BLaER1 treated with 17β-estradiol and CSF1 and Interleukin-3, amounts not matched to agents 10 nM and 100 nM (cell line): ENCODE measurements at regions not wholly inside any gene's neighbourhood (a gene's known extent, or its start where the extent isn't known, plus 50 kb on each side); places are given as distances from the start of the nearest gene placed in this dataset.

Source experiments
- H3K27ac ChIP-seq, 11 experiments: shearing (Covaris generic); formaldehyde crosslinking; 2 replicates each; pipeline ENCODE4 v1.8.1; 2022
- H3K27me3 ChIP-seq, 11 experiments: shearing (Covaris generic); formaldehyde crosslinking; 2 replicates each; pipeline ENCODE4 v1.8.1; 2022
- H3K36me3 ChIP-seq, 11 experiments: shearing (Covaris generic); formaldehyde crosslinking; 2 replicates each; pipeline ENCODE4 v1.8.1; 2022
- H3K4me1 ChIP-seq, 10 experiments: shearing (Covaris generic); formaldehyde crosslinking; 2 replicates each; pipeline ENCODE4 v1.8.1; 2022
- H3K4me2 ChIP-seq, 11 experiments: shearing (Covaris generic); formaldehyde crosslinking; 2 replicates each; pipeline ENCODE4 v1.8.1; 2022
- H3K4me3 ChIP-seq, 10 experiments: shearing (Covaris generic); formaldehyde crosslinking; 2 replicates each; pipeline ENCODE4 v1.8.1; 2022
- H3K9ac ChIP-seq, 11 experiments: shearing (Covaris generic); formaldehyde crosslinking; 2 replicates each; pipeline ENCODE4 v1.8.1; 2022
- H3K9me3 ChIP-seq, 11 experiments: shearing (Covaris generic); formaldehyde crosslinking; replicated peaks in 1 of 11; 2 replicates each; pipeline ENCODE4 v1.8.1; 2022
- H4K20me1 ChIP-seq, 11 experiments: shearing (Covaris generic); formaldehyde crosslinking; 2 replicates each; pipeline ENCODE4 v1.8.1; 2022
- Cebpa-rat ChIP-seq, 11 experiments: shearing (Covaris generic); IDR thresholded peaks; 2 replicates each; pipeline ENCODE4 v1.8.1; 2022

GRCh38 chr1:193960040-193960439 lies 773.6 kb upstream of the B3GALT2 start:
- no peaks in the 10 kb centered on the region for H3K27me3 ChIP-seq
- no peak overlapping the region for H3K27ac ChIP-seq
- H3K9me3 ChIP-seq = no peaks in the 10 kb centered on the region; a peak in 1 of 22 replicates
- no peak overlapping the region for H3K9ac ChIP-seq
- no peak overlapping the region for H3K4me3 ChIP-seq
- no peaks in the 10 kb centered on the region for H3K4me1 ChIP-seq
- no peak for TF ChIP-seq Cebpa-rat (IDR thresholded peaks at IDR 0.05)
- H4K20me1 ChIP-seq = no peaks in the 10 kb centered on the region
- H3K36me3 ChIP-seq = no peaks in the 10 kb centered on the region
- no peak overlapping the region for H3K4me2 ChIP-seq

GRCh38 chr1:193957556-193958095 lies 771.2 kb upstream of the B3GALT2 start:
- Histone ChIP-seq H3K27ac (no peak overlapping the region), H3K4me3 (no peak overlapping the region), H3K4me2 (no peak overlapping the region), H4K20me1 (no peaks in the 10 kb centered on the region), H3K36me3 (no peaks in the 10 kb centered on the region), H3K27me3 (no peaks in the 10 kb centered on the region), H3K9me3 (no peaks in the 10 kb centered on the region; a peak in 1 of 22 replicates), H3K4me1 (no peaks in the 10 kb centered on the region), H3K9ac (no peak overlapping the region)
- TF ChIP-seq Cebpa-rat (IDR thresholded peaks at IDR 0.05) = no peak

GRCh38 chr1:193952778-193953374 lies 766.5 kb upstream of the B3GALT2 start:
- no peak overlapping the region for H3K9ac ChIP-seq
- H3K27ac ChIP-seq = no peak overlapping the region
- no peaks in the 10 kb centered on the region for H3K4me1 ChIP-seq
- no peaks in the 10 kb centered on the region for H4K20me1 ChIP-seq
- H3K9me3 ChIP-seq = no peaks in the 10 kb centered on the region; a peak in 1 of 22 replicates
- H3K27me3 ChIP-seq = no peaks in the 10 kb centered on the region
- no peak overlapping the region for H3K4me3 ChIP-seq
- TF ChIP-seq Cebpa-rat (IDR thresholded peaks at IDR 0.05) = no peak
- no peaks in the 10 kb centered on the region for H3K36me3 ChIP-seq
- no peak overlapping the region for H3K4me2 ChIP-seq

GRCh38 chr1:193951984-193952383 lies 765.6 kb upstream of the B3GALT2 start:
- no peak overlapping the region for H3K9ac ChIP-seq
- H3K4me2 ChIP-seq = no peak overlapping the region
- TF ChIP-seq Cebpa-rat (IDR thresholded peaks at IDR 0.05) = no peak
- H3K27me3 ChIP-seq = no peaks in the 10 kb centered on the region
- H3K27ac ChIP-seq = no peak overlapping the region
- no peaks in the 10 kb centered on the region for H3K36me3 ChIP-seq
- H3K9me3 ChIP-seq = no peaks in the 10 kb centered on the region
- H4K20me1 ChIP-seq = no peaks in the 10 kb centered on the region
- no peak overlapping the region for H3K4me3 ChIP-seq
- no peaks in the 10 kb centered on the region for H3K4me1 ChIP-seq

GRCh38 chr1:193944454-193944853 lies 758.0 kb upstream of the B3GALT2 start:
- H3K4me1 ChIP-seq = no peaks in the 10 kb centered on the region
- no peak for TF ChIP-seq Cebpa-rat (IDR thresholded peaks at IDR 0.05)
- H4K20me1 ChIP-seq = no peaks in the 10 kb centered on the region
- no peaks in the 10 kb centered on the region for H3K27me3 ChIP-seq
- H3K36me3 ChIP-seq = no peaks in the 10 kb centered on the region
- no peak overlapping the region for H3K4me2 ChIP-seq
- no peak overlapping the region for H3K9ac ChIP-seq
- no peaks in the 10 kb centered on the region for H3K9me3 ChIP-seq
- H3K27ac ChIP-seq = no peak overlapping the region
- H3K4me3 ChIP-seq = no peak overlapping the region

- no peak overlapping the region for H3K9ac ChIP-seq
- no peak overlapping the region for H3K4me2 ChIP-seq
- no peak for TF ChIP-seq Cebpa-rat (IDR thresholded peaks at IDR 0.05)
- H4K20me1 ChIP-seq = no peaks in the 10 kb centered on the region
- no peak overlapping the region for H3K27ac ChIP-seq
- no peaks in the 10 kb centered on the region for H3K9me3 ChIP-seq
- H3K36me3 ChIP-seq = no peaks in the 10 kb centered on the region
- H3K27me3 ChIP-seq = no peaks in the 10 kb centered on the region
- H3K4me1 ChIP-seq = no peaks in the 10 kb centered on the region
- no peak overlapping the region for H3K4me3 ChIP-seq
Observed at GRCh38 chr1:193940176-193940575, 753.8 kb upstream of the B3GALT2 start.

GRCh38 chr1:193939585-193939984 lies 753.2 kb upstream of the B3GALT2 start:
- H3K36me3 ChIP-seq = no peaks in the 10 kb centered on the region
- no peak overlapping the region for H3K4me2 ChIP-seq
- no peaks in the 10 kb centered on the region for H3K4me1 ChIP-seq

GRCh38 chr1:193937308-193937707 lies 750.9 kb upstream of the B3GALT2 start:
- Histone ChIP-seq H3K4me3 (no peak overlapping the region), H3K27me3 (no peaks in the 10 kb centered on the region), H3K4me1 (no peaks in the 10 kb centered on the region), H3K4me2 (no peak overlapping the region), H3K27ac (no peak overlapping the region), H3K9ac (no peak overlapping the region), H3K36me3 (no peaks in the 10 kb centered on the region), H4K20me1 (no peaks in the 10 kb centered on the region), H3K9me3 (no peaks in the 10 kb centered on the region)
- TF ChIP-seq Cebpa-rat (IDR thresholded peaks at IDR 0.05) = no peak

More at GRCh38 chr1:193939585-193939984, 753.2 kb upstream of the B3GALT2 start:
- Histone ChIP-seq H3K27ac (no peak overlapping the region), H3K9ac (no peak overlapping the region), H3K27me3 (no peaks in the 10 kb centered on the region), H3K4me3 (no peak overlapping the region), H4K20me1 (no peaks in the 10 kb centered on the region), H3K9me3 (no peaks in the 10 kb centered on the region)
- TF ChIP-seq Cebpa-rat (IDR thresholded peaks at IDR 0.05) = no peak

GRCh38 chr1:193932979-193933378 lies 746.6 kb upstream of the B3GALT2 start:
- TF ChIP-seq Cebpa-rat (IDR thresholded peaks at IDR 0.05) = no peak
- no peaks in the 10 kb centered on the region for H4K20me1 ChIP-seq
- no peak overlapping the region for H3K9ac ChIP-seq
- H3K4me2 ChIP-seq = no peak overlapping the region
- H3K27me3 ChIP-seq = no peaks in the 10 kb centered on the region
- peaks cover 2 to 11% (median 7%) of the 10 kb centered on the region in 11 experiments; a peak in 21 of 22 replicates for H3K9me3 ChIP-seq
- H3K4me3 ChIP-seq = no peak overlapping the region
- H3K4me1 ChIP-seq = no peaks in the 10 kb centered on the region
- no peak overlapping the region for H3K27ac ChIP-seq
- H3K36me3 ChIP-seq = no peaks in the 10 kb centered on the region

GRCh38 chr1:193931356-193931755 lies 744.9 kb upstream of the B3GALT2 start:
- no peak for TF ChIP-seq Cebpa-rat (IDR thresholded peaks at IDR 0.05)
- H3K9me3 ChIP-seq = peaks cover 14 to 23% (median 19%) of the 10 kb centered on the region in 11 experiments
- H3K4me2 ChIP-seq = no peak overlapping the region
- H3K27me3 ChIP-seq = no peaks in the 10 kb centered on the region
- no peaks in the 10 kb centered on the region for H4K20me1 ChIP-seq
- no peaks in the 10 kb centered on the region for H3K4me1 ChIP-seq
- H3K4me3 ChIP-seq = no peak overlapping the region
- H3K27ac ChIP-seq = no peak overlapping the region
- H3K36me3 ChIP-seq = no peaks in the 10 kb centered on the region
- H3K9ac ChIP-seq = no peak overlapping the region
